H1 (cell line): ENCODE measurements at regions not wholly inside any gene's neighbourhood (a gene's known extent, or its start where the extent isn't known, plus 50 kb on each side); places are given as distances from the start of the nearest gene placed in this dataset.

Experiments used
- BACH1 ChIP-seq: IDR thresholded peaks from 2 replicates; pipeline ENCODE4 v1.6.1; 2012; ENCODE audit warnings: low read length, improper control_type of control experiment
- EP300 ChIP-seq, 2 experiments: IDR thresholded peaks; 1 replicate in 1 of 2; 2 replicates in 1 of 2; pipeline ENCODE4 v1.6.1; 2011 to 2012; ENCODE audit warnings: low read depth in 2 of 2, low read length in 2 of 2, mild to moderate bottlenecking in 2 of 2, borderline replicate concordance in 1 of 2, inconsistent platforms in 1 of 2, moderate library complexity in 1 of 2
- FOSL1 ChIP-seq: IDR thresholded peaks from 2 replicates; pipeline ENCODE4 v1.6.1; 2011; ENCODE audit warnings: mild to moderate bottlenecking, low read depth, low read length, moderate library complexity; ENCODE audit not compliant: insufficient read depth
- GABPA ChIP-seq: IDR thresholded peaks from 2 replicates; pipeline ENCODE4 v1.6.1; 2011; ENCODE audit warnings: mild to moderate bottlenecking, low read length, moderate library complexity, borderline replicate concordance; ENCODE audit not compliant: insufficient read depth
- SAP30 ChIP-seq: fragments of 300-600 bp; sonication (generic); IDR thresholded peaks from 2 replicates; pipeline ENCODE4 v1.7.1; 2012; ENCODE audit warnings: low read length, moderate library complexity, mild to moderate bottlenecking, inconsistent platforms; ENCODE audit not compliant: insufficient read depth, insufficient replicate concordance
- SP2 ChIP-seq: IDR thresholded peaks from 2 replicates; pipeline ENCODE4 v1.6.1; 2012; ENCODE audit warnings: mild to moderate bottlenecking, low read length, inconsistent platforms
- TAF7 ChIP-seq: optimal IDR thresholded peaks from 2 replicates; pipeline ENCODE3; 2011; ENCODE audit warnings: low read depth, mild to moderate bottlenecking, inconsistent platforms, low read length, moderate library complexity, borderline replicate concordance
- USF2 ChIP-seq: IDR thresholded peaks from 2 replicates; pipeline ENCODE4 v1.6.1; 2011; ENCODE audit warnings: low read length, improper control_type of control experiment
- TF ChIP-seq, protein P1 (sequence below): fragments of 300-600 bp; sonication (generic); IDR thresholded peaks from 2 replicates; pipeline ENCODE4 v1.7.1; 2012; ENCODE audit warnings: low read length, moderate library complexity, mild to moderate bottlenecking, inconsistent platforms; ENCODE audit not compliant: insufficient replicate concordance
- TF ChIP-seq, protein P2 (sequence below): IDR thresholded peaks from 2 replicates; pipeline ENCODE4 v1.6.1; 2012; ENCODE audit warnings: inconsistent platforms

GRCh38 chrX:22349116-22349515 lies 76.4 kb downstream of the CBLL2 start (continued):
- TF ChIP-seq, protein P1, sequence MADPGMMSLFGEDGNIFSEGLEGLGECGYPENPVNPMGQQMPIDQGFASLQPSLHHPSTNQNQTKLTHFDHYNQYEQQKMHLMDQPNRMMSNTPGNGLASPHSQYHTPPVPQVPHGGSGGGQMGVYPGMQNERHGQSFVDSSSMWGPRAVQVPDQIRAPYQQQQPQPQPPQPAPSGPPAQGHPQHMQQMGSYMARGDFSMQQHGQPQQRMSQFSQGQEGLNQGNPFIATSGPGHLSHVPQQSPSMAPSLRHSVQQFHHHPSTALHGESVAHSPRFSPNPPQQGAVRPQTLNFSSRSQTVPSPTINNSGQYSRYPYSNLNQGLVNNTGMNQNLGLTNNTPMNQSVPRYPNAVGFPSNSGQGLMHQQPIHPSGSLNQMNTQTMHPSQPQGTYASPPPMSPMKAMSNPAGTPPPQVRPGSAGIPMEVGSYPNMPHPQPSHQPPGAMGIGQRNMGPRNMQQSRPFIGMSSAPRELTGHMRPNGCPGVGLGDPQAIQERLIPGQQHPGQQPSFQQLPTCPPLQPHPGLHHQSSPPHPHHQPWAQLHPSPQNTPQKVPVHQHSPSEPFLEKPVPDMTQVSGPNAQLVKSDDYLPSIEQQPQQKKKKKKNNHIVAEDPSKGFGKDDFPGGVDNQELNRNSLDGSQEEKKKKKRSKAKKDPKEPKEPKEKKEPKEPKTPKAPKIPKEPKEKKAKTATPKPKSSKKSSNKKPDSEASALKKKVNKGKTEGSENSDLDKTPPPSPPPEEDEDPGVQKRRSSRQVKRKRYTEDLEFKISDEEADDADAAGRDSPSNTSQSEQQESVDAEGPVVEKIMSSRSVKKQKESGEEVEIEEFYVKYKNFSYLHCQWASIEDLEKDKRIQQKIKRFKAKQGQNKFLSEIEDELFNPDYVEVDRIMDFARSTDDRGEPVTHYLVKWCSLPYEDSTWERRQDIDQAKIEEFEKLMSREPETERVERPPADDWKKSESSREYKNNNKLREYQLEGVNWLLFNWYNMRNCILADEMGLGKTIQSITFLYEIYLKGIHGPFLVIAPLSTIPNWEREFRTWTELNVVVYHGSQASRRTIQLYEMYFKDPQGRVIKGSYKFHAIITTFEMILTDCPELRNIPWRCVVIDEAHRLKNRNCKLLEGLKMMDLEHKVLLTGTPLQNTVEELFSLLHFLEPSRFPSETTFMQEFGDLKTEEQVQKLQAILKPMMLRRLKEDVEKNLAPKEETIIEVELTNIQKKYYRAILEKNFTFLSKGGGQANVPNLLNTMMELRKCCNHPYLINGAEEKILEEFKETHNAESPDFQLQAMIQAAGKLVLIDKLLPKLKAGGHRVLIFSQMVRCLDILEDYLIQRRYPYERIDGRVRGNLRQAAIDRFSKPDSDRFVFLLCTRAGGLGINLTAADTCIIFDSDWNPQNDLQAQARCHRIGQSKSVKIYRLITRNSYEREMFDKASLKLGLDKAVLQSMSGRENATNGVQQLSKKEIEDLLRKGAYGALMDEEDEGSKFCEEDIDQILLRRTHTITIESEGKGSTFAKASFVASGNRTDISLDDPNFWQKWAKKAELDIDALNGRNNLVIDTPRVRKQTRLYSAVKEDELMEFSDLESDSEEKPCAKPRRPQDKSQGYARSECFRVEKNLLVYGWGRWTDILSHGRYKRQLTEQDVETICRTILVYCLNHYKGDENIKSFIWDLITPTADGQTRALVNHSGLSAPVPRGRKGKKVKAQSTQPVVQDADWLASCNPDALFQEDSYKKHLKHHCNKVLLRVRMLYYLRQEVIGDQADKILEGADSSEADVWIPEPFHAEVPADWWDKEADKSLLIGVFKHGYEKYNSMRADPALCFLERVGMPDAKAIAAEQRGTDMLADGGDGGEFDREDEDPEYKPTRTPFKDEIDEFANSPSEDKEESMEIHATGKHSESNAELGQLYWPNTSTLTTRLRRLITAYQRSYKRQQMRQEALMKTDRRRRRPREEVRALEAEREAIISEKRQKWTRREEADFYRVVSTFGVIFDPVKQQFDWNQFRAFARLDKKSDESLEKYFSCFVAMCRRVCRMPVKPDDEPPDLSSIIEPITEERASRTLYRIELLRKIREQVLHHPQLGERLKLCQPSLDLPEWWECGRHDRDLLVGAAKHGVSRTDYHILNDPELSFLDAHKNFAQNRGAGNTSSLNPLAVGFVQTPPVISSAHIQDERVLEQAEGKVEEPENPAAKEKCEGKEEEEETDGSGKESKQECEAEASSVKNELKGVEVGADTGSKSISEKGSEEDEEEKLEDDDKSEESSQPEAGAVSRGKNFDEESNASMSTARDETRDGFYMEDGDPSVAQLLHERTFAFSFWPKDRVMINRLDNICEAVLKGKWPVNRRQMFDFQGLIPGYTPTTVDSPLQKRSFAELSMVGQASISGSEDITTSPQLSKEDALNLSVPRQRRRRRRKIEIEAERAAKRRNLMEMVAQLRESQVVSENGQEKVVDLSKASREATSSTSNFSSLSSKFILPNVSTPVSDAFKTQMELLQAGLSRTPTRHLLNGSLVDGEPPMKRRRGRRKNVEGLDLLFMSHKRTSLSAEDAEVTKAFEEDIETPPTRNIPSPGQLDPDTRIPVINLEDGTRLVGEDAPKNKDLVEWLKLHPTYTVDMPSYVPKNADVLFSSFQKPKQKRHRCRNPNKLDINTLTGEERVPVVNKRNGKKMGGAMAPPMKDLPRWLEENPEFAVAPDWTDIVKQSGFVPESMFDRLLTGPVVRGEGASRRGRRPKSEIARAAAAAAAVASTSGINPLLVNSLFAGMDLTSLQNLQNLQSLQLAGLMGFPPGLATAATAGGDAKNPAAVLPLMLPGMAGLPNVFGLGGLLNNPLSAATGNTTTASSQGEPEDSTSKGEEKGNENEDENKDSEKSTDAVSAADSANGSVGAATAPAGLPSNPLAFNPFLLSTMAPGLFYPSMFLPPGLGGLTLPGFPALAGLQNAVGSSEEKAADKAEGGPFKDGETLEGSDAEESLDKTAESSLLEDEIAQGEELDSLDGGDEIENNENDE, result no peak
- TF ChIP-seq TAF7 (no peak), SAP30 (no peak), BACH1 (no peak), USF2 (no peak), FOSL1 (no peak), GABPA (no peak), EP300 (IDR thresholded peaks at IDR 0.05; ENCODE audit: borderline replicate concordance in 1 of 2, low read depth in 2 of 2, low read length in 2 of 2) (no peak), SP2 (no peak)
- TF ChIP-seq, protein P2, sequence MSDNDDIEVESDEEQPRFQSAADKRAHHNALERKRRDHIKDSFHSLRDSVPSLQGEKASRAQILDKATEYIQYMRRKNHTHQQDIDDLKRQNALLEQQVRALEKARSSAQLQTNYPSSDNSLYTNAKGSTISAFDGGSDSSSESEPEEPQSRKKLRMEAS, result no peak
